HG02973 (cell line): ENCODE measurements at regions not wholly inside any gene's neighbourhood (a gene's known extent, or its start where the extent isn't known, plus 50 kb on each side); places are given as distances from the start of the nearest gene placed in this dataset.
"Not testable (repeated sequence)": the region's sequence is repeated elsewhere in the genome, so short reads cannot be mapped to it uniquely, and the experiment has no call there.

Experiments used
- ATAC-seq: cut with Tn5 transposase; IDR thresholded peaks from one replicate; pipeline ENCODE4 v1.9.1; 2021; ENCODE audit warnings: moderate library complexity; ENCODE audit not compliant: unreplicated experiment

- ATAC-seq: no peak
Measured at GRCh38 chr6:104522533-104522932, 337.2 kb downstream of the HACE1 start.

GRCh38 chr6:104521176-104521575, 338.5 kb downstream of the HACE1 start:
- ATAC-seq: no peak

DNA sequence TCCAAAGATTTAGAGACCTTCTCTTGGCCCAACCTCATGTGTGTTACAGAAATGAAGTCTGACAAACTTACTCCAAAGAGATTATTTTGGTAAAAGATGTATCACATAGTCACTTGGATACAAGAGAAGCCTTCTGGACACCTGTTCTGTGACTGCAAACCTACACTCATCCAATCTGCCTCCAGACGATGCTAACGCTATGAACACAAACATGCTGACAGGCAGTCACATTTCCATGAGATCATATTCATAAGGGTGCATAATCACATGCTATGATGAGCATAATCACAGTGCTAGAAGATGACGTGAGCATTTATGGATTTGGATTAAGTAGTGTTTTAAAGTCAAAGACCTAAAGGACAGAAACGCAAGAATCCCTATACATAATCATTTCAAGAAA, 340.2 kb downstream of the HACE1 start:
- no peak for ATAC-seq

GRCh38 chr6:104509355-104509754, 350.4 kb downstream of the HACE1 start:
- ATAC-seq: no peak

- ATAC-seq: no peak
Measured at GRCh38 chr6:104506429-104506828, 353.3 kb downstream of the HACE1 start.

DNA sequence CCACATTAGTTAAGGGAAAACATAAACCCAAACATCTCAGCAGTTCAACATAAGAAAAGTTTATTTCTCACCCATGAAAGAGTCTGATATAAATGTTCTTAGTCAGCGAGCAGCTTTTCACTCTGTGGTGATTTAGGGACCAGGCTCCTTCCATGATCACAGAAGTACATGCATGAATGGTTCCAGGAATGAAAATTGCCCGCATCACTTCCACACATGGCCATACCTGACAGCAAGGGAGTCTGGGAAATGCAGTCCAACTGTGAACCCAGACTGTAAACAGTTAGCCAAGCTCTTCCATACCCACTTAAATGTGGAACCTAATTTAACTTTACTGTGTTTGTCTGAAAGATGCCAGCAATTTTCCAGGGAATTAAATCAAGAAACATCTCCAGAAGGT, 353.9 kb downstream of the HACE1 start:
- no peak for ATAC-seq

GRCh38 chr6:104500265-104500664, 359.5 kb downstream of the HACE1 start:
- ATAC-seq: no peak

DNA sequence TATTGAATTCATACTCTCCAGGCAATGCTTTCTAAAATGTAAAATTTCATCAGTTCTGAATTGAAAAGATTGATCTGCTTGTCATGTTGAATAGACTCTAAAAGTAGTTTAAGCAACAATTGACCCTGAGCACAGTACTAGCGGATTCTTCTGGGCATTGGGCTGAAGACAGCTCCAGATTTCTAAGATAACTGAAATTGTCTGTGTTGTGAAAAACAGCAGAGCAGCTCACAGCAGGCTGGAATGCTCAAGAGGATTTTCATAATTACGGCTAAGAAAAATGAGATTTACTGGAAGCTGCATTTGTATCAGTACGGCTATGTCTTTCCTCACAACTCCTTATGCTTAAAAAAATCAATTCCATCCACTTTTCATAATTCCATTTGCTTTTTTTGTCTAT, 373.7 kb downstream of the HACE1 start:
- ATAC-seq: no peak

DNA sequence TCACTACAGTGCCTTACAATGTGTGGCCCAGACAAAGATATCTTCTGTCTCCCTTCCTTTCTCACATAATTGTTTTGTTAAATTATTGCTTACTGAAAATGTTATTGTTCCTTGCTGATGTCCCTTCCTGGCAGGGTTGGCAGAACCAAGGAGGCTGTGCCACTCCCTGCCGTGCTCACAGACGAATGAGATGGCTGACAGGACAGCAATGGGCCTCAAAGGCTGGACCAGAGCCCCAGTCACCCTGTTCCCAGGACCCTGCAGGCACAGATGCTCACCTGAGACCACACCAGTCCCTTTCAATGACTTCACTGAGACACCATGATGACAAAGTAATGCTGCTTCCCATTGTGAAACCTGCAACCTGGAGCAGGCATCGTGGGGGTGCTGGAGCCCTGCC, 375.1 kb downstream of the HACE1 start:
- no peak for ATAC-seq

GRCh38 chr6:104484191-104484590, 375.5 kb downstream of the HACE1 start:
- ATAC-seq: no peak

DNA sequence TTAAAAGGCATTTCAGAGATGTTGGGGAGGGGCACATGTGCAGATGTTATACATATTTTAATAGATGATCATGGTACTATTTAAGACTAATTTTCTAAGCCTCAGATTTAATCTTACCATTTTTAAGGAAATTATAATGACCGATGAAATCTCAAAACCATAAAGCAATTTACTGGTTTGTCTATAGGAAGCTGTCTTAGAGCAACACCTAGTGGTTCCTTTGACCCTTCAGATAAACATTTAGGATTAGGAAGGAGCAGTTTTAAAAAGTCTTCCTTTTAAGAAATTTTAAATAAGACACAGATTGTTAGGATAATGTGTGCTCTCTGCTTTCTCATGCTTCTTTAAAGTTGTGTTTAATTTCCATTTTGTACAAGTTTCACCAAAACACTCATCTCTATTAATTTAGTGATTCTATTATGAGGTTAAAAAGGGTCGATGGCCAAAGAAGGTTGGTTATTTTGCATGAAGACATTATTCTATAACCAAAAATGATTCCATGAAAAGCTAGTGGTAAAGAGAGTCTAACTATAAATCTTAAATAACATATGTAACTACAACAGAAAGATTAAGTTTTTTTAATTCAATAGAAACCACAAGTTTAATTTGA, 376.4 kb downstream of the HACE1 start:
- ATAC-seq: no peak

DNA sequence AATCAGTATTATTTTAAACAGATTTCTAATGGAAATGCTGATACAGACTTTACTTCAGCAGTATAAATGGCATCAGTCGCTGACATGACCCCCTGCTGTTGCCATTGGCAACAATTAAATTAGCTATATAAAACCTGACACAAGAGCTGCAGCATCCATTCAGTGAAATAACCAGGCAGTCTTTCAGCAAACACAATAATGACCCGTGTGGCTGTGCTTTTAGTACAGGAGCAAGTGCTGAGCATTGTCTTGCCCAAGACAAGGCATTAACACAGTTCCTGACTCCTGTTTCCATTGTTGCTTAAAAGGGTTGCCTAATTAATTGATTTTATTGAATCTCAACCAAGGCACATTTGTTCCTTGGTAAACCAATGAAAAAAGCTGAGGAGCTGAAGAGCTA, 382.1 kb downstream of the HACE1 start:
- no peak for ATAC-seq

GRCh38 chr6:104473021-104473429, 386.7 kb downstream of the HACE1 start:
- ATAC-seq: no peak

GRCh38 chr6:104472021-104472901, 387.5 kb downstream of the HACE1 start:
- ATAC-seq: no peak

- ATAC-seq: no peak
Measured at GRCh38 chr6:104466306-104466705, 393.4 kb downstream of the HACE1 start.

DNA sequence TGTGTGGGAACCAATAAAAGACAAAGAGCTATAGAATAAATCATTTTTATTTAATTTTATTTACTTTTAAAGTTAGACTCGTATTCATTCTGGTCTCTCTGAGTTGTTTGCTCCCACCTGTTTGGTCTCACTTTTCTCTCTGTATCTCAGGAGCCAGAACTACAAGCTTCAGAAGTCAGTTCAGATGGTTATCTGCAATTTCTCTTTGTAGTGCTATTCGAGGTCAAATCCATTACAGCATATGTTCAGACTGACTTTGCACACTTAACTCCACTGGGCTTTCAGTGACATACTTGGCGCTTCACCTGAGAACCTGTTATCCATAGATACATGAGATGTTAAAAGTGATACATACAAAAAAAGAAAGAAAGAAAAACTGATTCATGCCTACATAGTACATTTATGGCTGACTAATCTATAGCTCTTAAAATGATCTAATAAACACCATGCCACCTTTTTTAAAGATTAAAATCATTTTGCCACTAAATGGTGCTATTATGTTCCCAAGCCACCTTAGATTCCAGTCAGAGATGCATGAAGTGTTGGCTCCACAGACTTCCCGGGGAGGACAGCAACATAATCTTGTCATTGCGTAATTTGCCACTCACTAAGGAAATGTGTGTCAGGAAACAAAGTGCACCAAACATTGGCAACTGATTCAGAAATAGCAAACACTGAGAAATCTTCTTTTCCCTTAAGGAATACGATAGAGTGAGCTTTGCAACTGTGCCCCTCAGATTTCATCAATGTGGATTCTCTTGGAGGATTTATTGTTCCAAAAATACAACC, 396.7 kb downstream of the HACE1 start:
- no peak for ATAC-seq

- peak; percentile 63 for ATAC-seq
Measured at GRCh38 chr6:104460738-104461483, 398.8 kb downstream of the HACE1 start.

GRCh38 chr6:104459543-104459942, 400.2 kb downstream of the HACE1 start:
- ATAC-seq: peak; percentile 90

DNA sequence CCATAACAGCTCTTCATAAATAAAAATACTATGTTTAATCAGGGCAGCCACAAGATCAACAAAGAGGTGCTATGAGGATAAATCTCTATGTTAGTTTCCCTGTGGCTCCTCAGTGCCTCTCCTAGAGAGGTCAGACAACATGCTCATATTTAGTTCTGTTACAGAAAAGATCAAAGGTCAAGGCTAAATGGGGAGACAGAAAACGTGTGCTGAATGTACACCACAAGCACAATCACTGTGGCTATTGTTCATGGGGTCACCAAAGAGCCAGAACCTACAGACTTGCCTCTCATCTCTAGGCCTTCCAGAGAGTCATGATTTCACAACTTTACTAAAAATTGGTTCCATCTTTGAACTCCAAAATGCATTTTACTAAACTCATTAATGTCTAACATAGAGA, 409.8 kb downstream of the HACE1 start:
- no peak for ATAC-seq

- not testable (repeated sequence) for ATAC-seq
Measured at GRCh38 chr6:104446101-104447080, 413.3 kb downstream of the HACE1 start.
